HepG2 (cell line): ENCODE measurements at regions not wholly inside any gene's neighbourhood (a gene's known extent, or its start where the extent isn't known, plus 50 kb on each side); places are given as distances from the start of the nearest gene placed in this dataset.

ENCODE experiments used
- ATAC-seq: fragments of 200-7000 bp; cut with Tn5 transposase; 3 replicates; pipeline ENCODE4 v1.9.1; 2020; ENCODE audit warnings: mild to moderate bottlenecking, moderate library complexity
- BruUV-seq: library from RNA; stranded (reverse); fragments of 400-500 nt; replicated peaks from 2 replicates; lab custom pipeline; 2021; lab: Mats Ljungman, UMichigan
- CTCF ChIA-PET: fragments of 300-600 bp; formaldehyde crosslinking; extraction: SDS; loops from one replicate; lab custom pipeline; 2021; ENCODE audit warnings: low total read pairs, inconsistent platforms, low intra/inter-chr PET ratio; lab: Yijun Ruan, JAX
- POLR2A ChIA-PET: fragments of 350-600 bp; sonication (Branson Sonifier 250); formaldehyde crosslinking; loops from one replicate; lab custom pipeline; 2020; ENCODE audit warnings: antibody characterized with exemption, inconsistent platforms; lab: Yijun Ruan, JAX
- DNase-seq: peaks from one replicate; pipeline ENCODE4 v3.0.0-alpha.2; 2015; ENCODE audit warnings: low spot score
- FAIRE-seq: peaks from 3 replicates; lab custom pipeline; 2011; peaks lifted over from hg19 to GRCh38; lab: Jason Lieb, UNC
- H2AFZ ChIP-seq: one replicate; pipeline ENCODE4 v1.6.1; 2011; ENCODE audit warnings: low read length, inconsistent platforms
- H3K27ac ChIP-seq: fragments of 300-600 bp; 3 replicates; pipeline ENCODE4 v1.8.0; 2011; ENCODE audit warnings: mixed run types, mild to moderate bottlenecking, mixed read lengths, low read length, inconsistent platforms; ENCODE audit not compliant: insufficient read depth; ENCODE audit errors: extremely low read length
- H3K27me3 ChIP-seq, 2 experiments: fragments of 200-600 bp in 1 of 2; 2 replicates in 1 of 2; 3 replicates in 1 of 2; pipeline versions ENCODE4 v1.6.0 to v1.8.0; 2011; ENCODE audit warnings: low read length in 2 of 2, mild to moderate bottlenecking in 2 of 2, moderate library complexity in 2 of 2, inconsistent platforms in 1 of 2; ENCODE audit not compliant: insufficient read depth in 2 of 2, control insufficient read depth in 1 of 2
- H3K36me3 ChIP-seq, 2 experiments: fragments of 200-600 bp in 1 of 2; replicated peaks in 1 of 2; 2 replicates in 1 of 2; 3 replicates in 1 of 2; pipeline versions ENCODE4 v1.5.1 to v1.8.0; 2011; ENCODE audit warnings: low read length in 2 of 2, inconsistent platforms in 1 of 2; ENCODE audit not compliant: insufficient read depth in 2 of 2, control insufficient read depth in 1 of 2
- H3K4me1 ChIP-seq: 2 replicates; pipeline ENCODE4 v1.5.1; 2012; ENCODE audit warnings: low read length, inconsistent platforms; ENCODE audit not compliant: insufficient read depth
- H3K4me2 ChIP-seq: 2 replicates; pipeline ENCODE4 v1.6.0; 2011; ENCODE audit warnings: low read depth, low read length, inconsistent platforms
- H3K4me3 ChIP-seq, 3 experiments: fragments of 200-600 bp in 1 of 3; sonication (generic), shearing (Covaris generic) in 1 of 3; replicated peaks in 1 of 3; 2 replicates each; pipeline ENCODE4 v1.5.1; 2011 to 2016; ENCODE audit warnings: low read length in 3 of 3, inconsistent platforms in 2 of 3, low read depth in 2 of 3, mild to moderate bottlenecking in 2 of 3, control low read depth in 1 of 3, mixed read lengths in 1 of 3; ENCODE audit not compliant: insufficient read depth in 1 of 3
- H3K79me2 ChIP-seq: one replicate; pipeline ENCODE4 v1.6.1; 2011; ENCODE audit warnings: low read length, inconsistent platforms; ENCODE audit not compliant: insufficient read depth
- H3K9ac ChIP-seq: 2 replicates; pipeline ENCODE4 v1.6.0; 2011; ENCODE audit warnings: mild to moderate bottlenecking, low read depth, low read length, inconsistent platforms; ENCODE audit not compliant: insufficient read depth
- H3K9me3 ChIP-seq: 2 replicates; pipeline ENCODE4 v1.5.1; 2012; ENCODE audit warnings: mild to moderate bottlenecking, low read length
- H4K20me1 ChIP-seq: 2 replicates; pipeline ENCODE4 v1.6.0; 2011; ENCODE audit warnings: inconsistent platforms, mild to moderate bottlenecking, low read length, moderate library complexity; ENCODE audit not compliant: insufficient read depth
- AFF4 ChIP-seq: sonication (generic); formaldehyde crosslinking; IDR thresholded peaks from 2 replicates; pipeline ENCODE4 v1.4.0; 2020; ENCODE audit warnings: missing genetic modification reagents
- BORCS8-MEF2B ChIP-seq: sonication (generic); formaldehyde crosslinking; IDR thresholded peaks from 2 replicates; pipeline ENCODE4 v1.8.0; 2022; ENCODE audit warnings: mild to moderate bottlenecking, missing genetic modification reagents
- DNMT3B ChIP-seq: conservative IDR thresholded peaks from 2 replicates; pipeline ENCODE4 v1.6.1; 2016; ENCODE audit warnings: missing biosample characterization, control low read depth
- HOXA9 ChIP-seq: sonication (generic); formaldehyde crosslinking; IDR thresholded peaks from 2 replicates; pipeline ENCODE4 v1.8.1; 2022; ENCODE audit warnings: missing genetic modification reagents, mild to moderate bottlenecking, moderate library complexity, borderline replicate concordance
- MAX ChIP-seq: IDR thresholded peaks from 2 replicates; pipeline ENCODE4 v1.6.1; 2012; ENCODE audit warnings: inconsistent platforms
- SCMH1 ChIP-seq: sonication (generic); formaldehyde crosslinking; IDR thresholded peaks from 2 replicates; pipeline ENCODE4 v1.9.0; 2021; ENCODE audit warnings: missing genetic modification reagents, mild to moderate bottlenecking, borderline replicate concordance
- ZNF333 ChIP-seq: sonication (generic); formaldehyde crosslinking; IDR thresholded peaks from 2 replicates; pipeline ENCODE4 v1.4.0; 2020; ENCODE audit warnings: mild to moderate bottlenecking, missing genetic modification reagents, borderline replicate concordance
- ZNF431 ChIP-seq: sonication (generic); formaldehyde crosslinking; IDR thresholded peaks from 2 replicates; pipeline ENCODE4 v1.9.0; 2022; ENCODE audit warnings: missing genetic modification reagents, low read depth, mild to moderate bottlenecking, borderline replicate concordance
- WGBS: methylation state at CpG from one replicate; pipeline ENCODE4 v1.1.6; 2017; ENCODE audit warnings: low lambda C conversion rate; 5-methylcytosine and 5-hydroxymethylcytosine counted together
- in situ Hi-C: cut with HindIII; loops from 2 replicates; pipeline ENCODE4 v1.10.0; 2017; ENCODE audit warnings: low pct_unique_long_range_greater_than_20kb; ENCODE audit not compliant: extremely low pct_ligation_motif_present
- intact Hi-C: fragments of 100-400 bp; cut with micrococcal nuclease; formaldehyde crosslinking; loops from one replicate; pipeline ENCODE4 v1.10.0; 2022; ENCODE audit not compliant: unreplicated experiment

- no peaks in the 10 kb centered on the region for H3K27me3 ChIP-seq
- DNase-seq (no peak), FAIRE-seq (no peak), ATAC-seq (no peak)
- 3% methylated on average over 2 of the region's 2 CpGs for WGBS
- no TSS peak for BruUV-seq
- in situ Hi-C loops (no loop called here), intact Hi-C loops (no loop called here)
- H3K36me3 ChIP-seq = no peaks in the 10 kb centered on the region
- ChIA-PET CTCF (no interaction called here), POLR2A (no interaction called here)
- TF ChIP-seq BORCS8-MEF2B (CRISPR knock-in tag) (no peak), ZNF333 (CRISPR knock-in tag) (no peak), HOXA9 (CRISPR knock-in tag) (no peak), MAX (no peak), DNMT3B (CRISPR knock-in tag) (no peak), ZNF431 (CRISPR knock-in tag) (no peak), SCMH1 (CRISPR knock-in tag) (no peak), AFF4 (no peak)
- no peaks in the 10 kb centered on the region for H4K20me1 ChIP-seq
- H3K9ac ChIP-seq = no peak overlapping the region
- H3K79me2 ChIP-seq = no peaks in the 10 kb centered on the region
- no peak overlapping the region for H2AFZ ChIP-seq
- H3K27ac ChIP-seq = no peak overlapping the region
- H3K4me2 ChIP-seq = no peak overlapping the region
- H3K4me1 ChIP-seq = no peaks in the 10 kb centered on the region
- no peak overlapping the region for H3K4me3 ChIP-seq
- H3K9me3 ChIP-seq = peaks cover 90% of the 10 kb centered on the region
Observed at GRCh38 chr7:126302639-126303038, 950.1 kb downstream of the GRM8 start.
